GM12872 (cell line): ENCODE measurements at regions not wholly inside any gene's neighbourhood (a gene's known extent, or its start where the extent isn't known, plus 50 kb on each side); places are given as distances from the start of the nearest gene placed in this dataset.

ENCODE experiments used
- CTCF ChIP-seq: IDR thresholded peaks from 3 replicates; pipeline ENCODE4 v1.5.1; 2011; ENCODE audit warnings: low read depth, mild to moderate bottlenecking, low read length, moderate library complexity; ENCODE audit not compliant: insufficient read depth

GRCh38 chr7:67663644-67664043 lies 667.0 kb downstream of the TYW1 start:
- no peak for TF ChIP-seq CTCF

- TF ChIP-seq CTCF: no peak
Measured at GRCh38 chr7:67671006-67671548, 674.4 kb downstream of the TYW1 start.

GRCh38 chr7:67673861-67674260 lies 677.2 kb downstream of the TYW1 start:
- no peak for TF ChIP-seq CTCF

- TF ChIP-seq CTCF: no peak
Measured at GRCh38 chr7:67675971-67676370, 679.3 kb downstream of the TYW1 start.

GRCh38 chr7:67678419-67678818 lies 681.8 kb downstream of the TYW1 start:
- no peak for TF ChIP-seq CTCF

GRCh38 chr7:67683628-67684027 lies 687.0 kb downstream of the TYW1 start:
- no peak for TF ChIP-seq CTCF

GRCh38 chr7:67690700-67691099 lies 694.1 kb downstream of the TYW1 start:
- no peak for TF ChIP-seq CTCF

- no peak for TF ChIP-seq CTCF
Measured at GRCh38 chr7:67692425-67692824, 695.8 kb downstream of the TYW1 start.
